ENCODE measurements at regions not wholly inside any gene's neighbourhood (a gene's known extent, or its start where the extent isn't known, plus 50 kb on each side); places are given as distances from the start of the nearest gene placed in this dataset.

DNA sequence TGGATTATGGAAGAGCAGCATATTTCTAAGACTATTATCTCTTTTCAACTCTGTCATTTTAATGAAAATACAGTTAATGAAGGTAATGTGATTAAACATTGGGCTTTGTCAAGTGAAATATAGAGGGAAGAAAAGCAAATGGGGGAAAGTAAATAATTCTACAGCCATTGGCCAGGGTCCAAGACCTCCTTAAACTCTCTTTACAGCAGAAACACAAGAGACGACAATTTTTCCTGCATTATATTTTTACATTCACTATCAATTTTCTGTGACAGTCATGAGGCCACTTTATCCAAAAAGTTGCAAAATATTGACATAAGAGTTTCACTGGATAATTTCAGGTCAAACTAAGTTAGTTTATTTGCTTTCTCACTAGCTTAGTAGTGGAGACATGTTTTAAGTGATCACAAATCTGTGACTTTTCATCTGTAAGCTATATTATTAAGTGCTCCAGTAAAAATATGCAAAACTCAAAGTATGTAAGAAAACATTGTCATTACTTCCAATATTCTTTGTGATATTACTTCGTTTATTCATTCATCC lies 385.9 kb upstream of the DPH6 start:
- Histone ChIP-seq H2BK20ac (ENCODE audit: low read depth, low read length, poor library complexity, severe bottlenecking) (no peak overlapping the region), H3K9me3 (ENCODE audit: control insufficient read depth, low read depth, low read length) (no peaks in the 10 kb centered on the region), H3K23me2 (ENCODE audit: insufficient read length, low read depth, low read length, poor library complexity, severe bottlenecking) (no peaks in the 10 kb centered on the region), H2BK12ac (ENCODE audit: insufficient read length, low read depth, low read length) (no peak overlapping the region), H3K4me2 (ENCODE audit: insufficient read depth, insufficient read length, low read length) (no peak overlapping the region), H4K20me1 (ENCODE audit: control insufficient read depth, insufficient read depth, insufficient read length) (no peaks in the 10 kb centered on the region), H3K79me2 (ENCODE audit: insufficient read depth, low read length) (no peaks in the 10 kb centered on the region), H4K91ac (ENCODE audit: insufficient read length, low read depth, low read length) (no peak overlapping the region), H3K9ac (ENCODE audit: extremely low read depth, insufficient read length, low read length) (no peak overlapping the region), H3K4me1 (ENCODE audit: insufficient read depth, low read length) (no peaks in the 10 kb centered on the region), H2BK120ac (ENCODE audit: low read depth, low read length, poor library complexity, severe bottlenecking) (no peak overlapping the region), H3T11ph (ENCODE audit: low read length) (no peak overlapping the region), H2AK5ac (ENCODE audit: insufficient read length, low read length) (no peak overlapping the region), H3K18ac (ENCODE audit: insufficient read length, low read depth, low read length) (no peak overlapping the region), H3K23ac (ENCODE audit: insufficient read length, low read depth, low read length) (no peak overlapping the region), H3K14ac (ENCODE audit: insufficient read depth, low read length) (no peak overlapping the region), H4K8ac (replicated peaks; ENCODE audit: insufficient read length, low read depth, low read length) (no peak overlapping the region), H3K27ac (ENCODE audit: insufficient read length, low read depth, low read length) (no peak overlapping the region), H3K27me3 (ENCODE audit: insufficient read depth, low read length) (no peaks in the 10 kb centered on the region), H2BK15ac (ENCODE audit: low read depth, low read length) (no peak overlapping the region), H2BK5ac (ENCODE audit: insufficient read length, low read length) (no peak overlapping the region), H3K79me1 (ENCODE audit: insufficient read depth, low read depth, low read length, poor library complexity, severe bottlenecking) (no peaks in the 10 kb centered on the region), H2AFZ (ENCODE audit: low read length) (no peak overlapping the region), H3K56ac (ENCODE audit: insufficient read length, low read depth, low read length) (no peak overlapping the region), H4K5ac (ENCODE audit: insufficient read length, low read depth, low read length) (no peak overlapping the region), H3K4ac (ENCODE audit: low read depth, low read length) (no peak overlapping the region)
- Mint-ChIP-seq H3K4me3 (no peak overlapping the region), H3K9me3 (no peaks in the 10 kb centered on the region), H3K4me1 (no peaks in the 10 kb centered on the region), H3K36me3 (ENCODE audit: insufficient read depth in 1 of 3, low read depth in 3 of 3) (no peaks in the 10 kb centered on the region), H3K27me3 (ENCODE audit: low read depth) (no peaks in the 10 kb centered on the region; the same call in 1 of the 2 replicates), H3K27ac (no peak overlapping the region)
- no peak for DNase-seq
- TF ChIP-seq, protein P1, sequence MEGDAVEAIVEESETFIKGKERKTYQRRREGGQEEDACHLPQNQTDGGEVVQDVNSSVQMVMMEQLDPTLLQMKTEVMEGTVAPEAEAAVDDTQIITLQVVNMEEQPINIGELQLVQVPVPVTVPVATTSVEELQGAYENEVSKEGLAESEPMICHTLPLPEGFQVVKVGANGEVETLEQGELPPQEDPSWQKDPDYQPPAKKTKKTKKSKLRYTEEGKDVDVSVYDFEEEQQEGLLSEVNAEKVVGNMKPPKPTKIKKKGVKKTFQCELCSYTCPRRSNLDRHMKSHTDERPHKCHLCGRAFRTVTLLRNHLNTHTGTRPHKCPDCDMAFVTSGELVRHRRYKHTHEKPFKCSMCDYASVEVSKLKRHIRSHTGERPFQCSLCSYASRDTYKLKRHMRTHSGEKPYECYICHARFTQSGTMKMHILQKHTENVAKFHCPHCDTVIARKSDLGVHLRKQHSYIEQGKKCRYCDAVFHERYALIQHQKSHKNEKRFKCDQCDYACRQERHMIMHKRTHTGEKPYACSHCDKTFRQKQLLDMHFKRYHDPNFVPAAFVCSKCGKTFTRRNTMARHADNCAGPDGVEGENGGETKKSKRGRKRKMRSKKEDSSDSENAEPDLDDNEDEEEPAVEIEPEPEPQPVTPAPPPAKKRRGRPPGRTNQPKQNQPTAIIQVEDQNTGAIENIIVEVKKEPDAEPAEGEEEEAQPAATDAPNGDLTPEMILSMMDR (conservative IDR thresholded peaks at IDR 0.05) = no peak
- no CpG with 5 or more reads among the region's 2 CpGs for WGBS (ENCODE audit: extremely low coverage, insufficient read length, low lambda C conversion rate)

All from H9 (cell line).